ENCODE measurements at regions not wholly inside any gene's neighbourhood (a gene's known extent, or its start where the extent isn't known, plus 50 kb on each side); places are given as distances from the start of the nearest gene placed in this dataset.

DNA sequence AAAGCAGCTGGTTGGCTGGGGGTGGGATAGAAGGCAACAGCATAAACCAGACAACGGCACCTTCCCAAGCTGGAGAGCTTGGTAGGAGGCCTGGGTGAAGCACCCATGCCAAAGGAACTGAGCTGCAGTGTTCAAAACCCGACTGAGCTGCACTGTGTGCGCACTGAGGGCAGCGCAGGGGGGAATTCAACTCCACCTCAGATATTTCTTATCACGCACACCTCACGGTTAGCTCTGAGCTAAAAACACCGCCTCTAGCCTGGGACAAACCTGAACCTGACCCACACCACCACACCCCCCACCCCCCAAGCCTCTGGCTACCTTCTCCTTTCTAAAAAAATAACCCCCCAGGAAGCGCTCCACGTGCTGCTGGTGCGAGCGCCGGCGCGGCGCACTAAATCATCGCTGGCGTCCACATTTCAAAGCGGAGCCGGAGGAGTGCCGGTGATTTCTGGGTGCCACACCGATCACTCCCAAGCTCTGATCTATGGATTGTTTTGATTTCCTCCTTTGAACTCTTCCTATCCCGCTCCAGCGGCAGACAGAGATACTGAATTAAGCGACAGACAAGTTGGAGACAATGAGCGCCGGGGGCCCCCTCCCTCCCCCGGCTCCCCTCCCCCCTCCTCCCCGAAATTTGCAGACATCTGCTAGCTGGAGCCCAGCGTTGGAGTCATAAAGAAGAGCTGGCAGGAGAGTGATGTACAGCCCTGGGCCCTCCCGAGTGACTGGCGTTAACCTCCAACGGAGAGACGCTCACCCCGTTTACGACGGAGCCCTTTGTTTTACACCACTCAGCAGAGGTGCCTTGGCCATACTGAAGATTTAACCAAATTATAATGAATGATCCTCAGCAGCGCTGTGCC lies 85.0 kb downstream of the NOG start:
- TF ChIP-seq, protein P1, sequence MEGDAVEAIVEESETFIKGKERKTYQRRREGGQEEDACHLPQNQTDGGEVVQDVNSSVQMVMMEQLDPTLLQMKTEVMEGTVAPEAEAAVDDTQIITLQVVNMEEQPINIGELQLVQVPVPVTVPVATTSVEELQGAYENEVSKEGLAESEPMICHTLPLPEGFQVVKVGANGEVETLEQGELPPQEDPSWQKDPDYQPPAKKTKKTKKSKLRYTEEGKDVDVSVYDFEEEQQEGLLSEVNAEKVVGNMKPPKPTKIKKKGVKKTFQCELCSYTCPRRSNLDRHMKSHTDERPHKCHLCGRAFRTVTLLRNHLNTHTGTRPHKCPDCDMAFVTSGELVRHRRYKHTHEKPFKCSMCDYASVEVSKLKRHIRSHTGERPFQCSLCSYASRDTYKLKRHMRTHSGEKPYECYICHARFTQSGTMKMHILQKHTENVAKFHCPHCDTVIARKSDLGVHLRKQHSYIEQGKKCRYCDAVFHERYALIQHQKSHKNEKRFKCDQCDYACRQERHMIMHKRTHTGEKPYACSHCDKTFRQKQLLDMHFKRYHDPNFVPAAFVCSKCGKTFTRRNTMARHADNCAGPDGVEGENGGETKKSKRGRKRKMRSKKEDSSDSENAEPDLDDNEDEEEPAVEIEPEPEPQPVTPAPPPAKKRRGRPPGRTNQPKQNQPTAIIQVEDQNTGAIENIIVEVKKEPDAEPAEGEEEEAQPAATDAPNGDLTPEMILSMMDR (IDR thresholded peaks at IDR 0.05): no peak
- TF ChIP-seq EP300 (IDR thresholded peaks at IDR 0.05): no peak
- no peak for TF ChIP-seq POLR2A (IDR thresholded peaks at IDR 0.05)

Measured in ovary (tissue), 3 donors.